Omental fat pad (tissue), 3 donors: ENCODE measurements at regions not wholly inside any gene's neighbourhood (a gene's known extent, or its start where the extent isn't known, plus 50 kb on each side); places are given as distances from the start of the nearest gene placed in this dataset.
"Not testable (repeated sequence)": the region's sequence is repeated elsewhere in the genome, so short reads cannot be mapped to it uniquely, and the experiment has no call there.

ENCODE experiments used
- ATAC-seq: fragments of 150-250 bp; one replicate; pipeline ENCODE4 v1.9.1; 2016; ENCODE audit warnings: mild to moderate bottlenecking, moderate library complexity; ENCODE audit not compliant: low FRiP score
- DNase-seq: peaks from one replicate; pipeline ENCODE4 v3.0.0-alpha.2; 2019; ENCODE audit warnings: low spot score
- TF ChIP-seq, protein P1 (sequence below), 3 donors: fragments of 450-650 bp; IDR thresholded peaks; one replicate each; pipeline ENCODE4 v1.5.1; 2016 to 2017; ENCODE audit warnings: antibody characterized with exemption in 3 of 3, mild to moderate bottlenecking in 3 of 3, moderate library complexity in 2 of 3

DNA sequence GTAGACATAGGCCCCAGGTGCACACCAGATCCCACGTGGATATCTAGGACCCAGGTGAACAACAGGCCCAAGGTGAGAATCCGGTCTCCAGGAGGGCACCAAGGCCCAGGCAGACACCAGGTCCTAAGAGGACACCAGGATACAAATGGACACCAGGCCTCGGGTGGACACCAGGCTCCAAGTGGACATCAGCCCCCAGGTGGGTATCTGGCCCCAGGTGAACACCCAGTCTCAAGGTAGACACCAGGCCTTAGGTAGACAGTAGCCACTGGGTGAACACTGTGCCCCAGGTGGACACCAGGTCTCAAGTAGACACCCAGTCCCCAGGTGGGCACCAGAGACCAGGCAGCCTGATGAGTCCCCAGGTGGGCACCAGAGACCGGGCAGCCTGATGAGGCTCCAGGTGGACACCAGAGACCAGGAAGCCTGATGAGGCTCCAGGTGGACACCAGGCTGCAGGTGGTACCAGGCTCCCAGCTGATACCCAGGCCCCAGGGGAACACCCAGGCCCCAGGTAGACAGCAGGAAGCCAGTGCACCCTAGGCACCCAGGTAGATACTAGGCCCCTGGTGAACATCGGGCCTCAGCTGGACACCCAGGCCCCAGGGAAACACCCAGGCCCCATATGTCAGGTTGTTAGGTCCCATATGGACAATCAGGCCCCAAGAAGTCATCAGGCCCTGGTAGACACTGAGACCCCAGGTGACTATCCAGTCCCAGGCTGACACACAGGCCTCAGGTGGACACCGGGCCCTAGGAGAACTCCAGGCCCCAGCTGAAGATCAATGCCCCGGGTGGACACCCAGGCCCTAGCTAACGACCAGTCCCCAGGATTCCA is 55.1 kb upstream of the SEPTIN5 start:
- TF ChIP-seq, protein P1, sequence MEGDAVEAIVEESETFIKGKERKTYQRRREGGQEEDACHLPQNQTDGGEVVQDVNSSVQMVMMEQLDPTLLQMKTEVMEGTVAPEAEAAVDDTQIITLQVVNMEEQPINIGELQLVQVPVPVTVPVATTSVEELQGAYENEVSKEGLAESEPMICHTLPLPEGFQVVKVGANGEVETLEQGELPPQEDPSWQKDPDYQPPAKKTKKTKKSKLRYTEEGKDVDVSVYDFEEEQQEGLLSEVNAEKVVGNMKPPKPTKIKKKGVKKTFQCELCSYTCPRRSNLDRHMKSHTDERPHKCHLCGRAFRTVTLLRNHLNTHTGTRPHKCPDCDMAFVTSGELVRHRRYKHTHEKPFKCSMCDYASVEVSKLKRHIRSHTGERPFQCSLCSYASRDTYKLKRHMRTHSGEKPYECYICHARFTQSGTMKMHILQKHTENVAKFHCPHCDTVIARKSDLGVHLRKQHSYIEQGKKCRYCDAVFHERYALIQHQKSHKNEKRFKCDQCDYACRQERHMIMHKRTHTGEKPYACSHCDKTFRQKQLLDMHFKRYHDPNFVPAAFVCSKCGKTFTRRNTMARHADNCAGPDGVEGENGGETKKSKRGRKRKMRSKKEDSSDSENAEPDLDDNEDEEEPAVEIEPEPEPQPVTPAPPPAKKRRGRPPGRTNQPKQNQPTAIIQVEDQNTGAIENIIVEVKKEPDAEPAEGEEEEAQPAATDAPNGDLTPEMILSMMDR (IDR thresholded peaks at IDR 0.05), result no peak
- DNase-seq (no peak), ATAC-seq (no peak)

DNA sequence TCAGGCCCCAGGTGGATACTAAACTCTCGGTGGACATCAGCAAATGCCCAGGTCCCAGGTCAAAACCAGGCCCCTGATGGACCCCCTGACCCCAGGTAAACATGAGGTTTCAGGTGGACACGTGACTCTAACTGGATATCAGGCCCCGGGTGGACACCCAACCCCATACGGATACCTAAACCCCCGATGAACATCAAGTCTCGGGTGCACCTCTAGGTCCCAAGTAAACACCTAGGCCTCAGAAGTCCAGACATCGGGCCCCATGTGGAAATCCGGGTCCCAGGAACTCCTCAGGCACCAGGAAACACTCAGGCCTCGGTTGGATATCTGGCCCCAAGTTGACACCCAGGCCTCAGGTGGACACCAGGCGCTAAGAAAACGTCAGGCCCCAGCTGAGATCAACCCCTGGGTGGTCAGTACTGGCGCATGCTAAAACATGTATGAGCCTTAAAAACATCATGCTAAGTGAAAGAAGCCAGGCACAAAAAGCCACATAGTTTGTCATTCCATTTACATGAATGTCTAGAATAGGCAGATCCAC is 54.4 kb upstream of the SEPTIN5 start:
- no peak for ATAC-seq
- DNase-seq, result no peak
- TF ChIP-seq, protein P1 (IDR thresholded peaks at IDR 0.05), result no peak

DNA sequence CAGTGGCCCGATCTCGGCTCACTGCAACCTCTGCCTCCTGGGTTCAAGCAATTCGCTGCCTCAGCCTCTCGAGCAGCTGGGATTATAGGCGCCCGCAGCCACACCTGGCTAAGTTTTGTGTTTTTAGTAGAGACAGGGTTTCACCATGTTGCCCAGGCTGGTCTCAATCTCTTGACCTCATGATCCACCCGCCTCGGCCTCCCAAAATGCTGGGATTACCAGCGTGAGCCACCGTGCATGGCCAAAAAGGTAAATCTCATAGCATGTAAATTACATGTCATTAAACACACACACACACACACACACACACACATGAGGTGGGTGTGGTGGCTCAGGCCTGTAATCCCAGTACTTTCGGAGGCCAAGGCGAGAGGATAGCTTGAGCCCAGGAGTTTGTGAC is 53.7 kb upstream of the SEPTIN5 start:
- not testable (repeated sequence) for DNase-seq, ATAC-seq

DNA sequence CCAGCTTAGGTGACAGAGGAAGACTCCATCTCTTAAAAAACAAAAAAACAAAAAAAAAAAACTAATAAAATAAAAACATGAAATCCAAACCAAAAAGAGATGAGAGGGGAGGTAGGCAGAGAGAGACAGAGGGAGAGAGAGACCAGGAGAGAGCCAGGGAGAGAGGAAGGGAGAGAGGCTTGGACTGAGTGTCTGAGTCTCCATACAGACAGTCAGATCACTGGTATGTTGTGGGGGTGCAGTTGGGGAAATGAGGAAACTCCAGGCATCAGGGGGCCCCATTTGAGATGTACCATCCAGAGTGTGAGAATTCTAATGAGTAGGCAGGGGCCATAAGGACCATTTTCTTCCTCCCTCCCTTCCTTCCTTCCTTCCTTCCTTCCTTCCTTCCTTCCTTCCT is 53.1 kb upstream of the SEPTIN5 start:
- TF ChIP-seq, protein P1 (IDR thresholded peaks at IDR 0.05), result no peak
- DNase-seq (no peak), ATAC-seq (no peak)

DNA sequence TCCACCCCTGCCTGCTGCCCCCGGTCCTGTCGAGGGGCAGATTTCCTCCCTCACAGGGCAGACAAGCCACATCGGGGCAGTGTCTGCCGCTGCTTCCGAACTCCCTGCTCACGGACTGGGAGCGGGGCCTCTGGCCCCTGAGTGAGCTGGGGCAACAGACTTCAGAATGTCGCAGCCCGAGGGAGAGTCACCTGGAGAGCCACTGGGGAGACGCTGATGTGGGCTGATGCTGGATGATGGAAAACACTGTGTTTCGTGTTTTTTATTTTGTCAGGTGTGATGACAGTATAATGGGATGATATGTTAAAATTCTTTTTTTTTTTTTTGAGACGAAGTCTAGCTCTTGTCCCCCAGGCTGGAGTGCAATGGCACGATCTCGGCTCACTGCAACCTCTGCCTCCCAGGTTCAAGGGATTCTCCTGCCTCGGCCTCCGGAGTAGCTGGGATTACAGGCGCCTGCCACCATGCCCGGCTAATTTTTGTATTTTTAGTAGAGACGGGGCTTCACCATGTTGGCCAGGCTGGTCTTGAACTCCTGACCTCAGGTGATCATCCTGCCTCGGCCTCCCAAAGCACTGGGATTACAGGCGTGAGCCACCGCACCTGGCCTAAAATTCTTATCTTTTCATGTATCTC is 52.1 kb upstream of the SEPTIN5 start:
- not testable (repeated sequence) for DNase-seq, ATAC-seq

DNA sequence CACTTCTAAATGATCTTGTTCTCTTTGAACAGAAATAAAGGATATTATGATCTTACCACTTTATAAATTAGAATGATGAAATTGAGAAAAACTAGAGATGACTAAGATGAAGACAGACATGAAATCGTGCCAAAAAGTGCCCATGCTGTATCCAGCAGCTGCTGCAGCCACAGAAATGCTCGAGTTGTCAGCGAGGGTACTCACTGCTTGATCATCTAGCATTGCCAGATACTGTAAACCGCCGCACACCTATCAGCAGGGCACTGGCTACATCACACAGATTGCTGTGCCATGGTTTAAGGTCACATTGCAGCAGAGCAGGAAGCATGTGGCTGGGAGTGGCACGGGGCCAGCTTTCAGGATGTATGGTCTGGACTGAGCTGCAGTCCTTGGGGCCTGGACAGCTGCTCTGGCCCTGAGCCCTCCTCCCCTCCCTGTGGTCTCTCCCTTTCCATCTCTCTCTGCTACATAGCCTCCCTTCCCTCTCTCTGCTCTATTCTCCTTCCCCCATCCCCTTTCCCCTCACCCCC is 51.0 kb upstream of the SEPTIN5 start:
- no peak for DNase-seq
- no peak for ATAC-seq
- TF ChIP-seq, protein P1 (IDR thresholded peaks at IDR 0.05), result no peak

DNA sequence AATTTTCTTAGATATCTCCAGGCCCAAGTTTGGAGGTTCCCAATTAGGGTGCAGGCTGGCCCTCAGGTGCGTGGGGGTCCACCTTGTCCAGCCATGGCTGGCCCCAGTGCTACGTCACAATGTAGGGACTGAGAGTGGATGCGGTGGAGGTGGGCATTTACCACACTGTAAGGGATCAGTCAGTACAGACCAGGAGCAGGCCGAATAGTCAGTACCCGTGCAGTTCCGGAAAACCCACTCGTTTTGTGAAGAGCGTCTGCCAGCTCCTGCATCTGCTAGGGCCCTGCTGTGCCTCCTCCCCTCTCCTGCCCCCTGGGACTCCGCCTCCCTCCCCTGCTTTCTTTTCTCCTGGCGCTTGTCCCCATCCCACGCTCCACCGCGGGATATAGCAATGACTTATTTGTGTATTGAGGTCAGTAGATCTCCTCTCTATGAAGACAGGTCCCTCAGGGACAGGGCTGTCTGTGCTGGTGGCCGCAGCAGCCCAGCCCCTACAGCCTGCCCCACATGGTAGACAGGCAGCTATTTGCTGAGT is 50.4 kb upstream of the SEPTIN5 start:
- TF ChIP-seq, protein P1 (IDR thresholded peaks at IDR 0.05), result no peak
- no peak for DNase-seq
- ATAC-seq, result no peak
